HepG2 (cell line): ENCODE measurements at regions not wholly inside any gene's neighbourhood (a gene's known extent, or its start where the extent isn't known, plus 50 kb on each side); places are given as distances from the start of the nearest gene placed in this dataset.

Experiments used
- ATAC-seq: fragments of 200-7000 bp; cut with Tn5 transposase; 3 replicates; pipeline ENCODE4 v1.9.1; 2020; ENCODE audit warnings: mild to moderate bottlenecking, moderate library complexity
- BruUV-seq: library from RNA; stranded (reverse); fragments of 400-500 nt; replicated peaks from 2 replicates; lab custom pipeline; 2021; lab: Mats Ljungman, UMichigan
- CTCF ChIA-PET: fragments of 300-600 bp; formaldehyde crosslinking; extraction: SDS; loops from one replicate; lab custom pipeline; 2021; ENCODE audit warnings: low total read pairs, inconsistent platforms, low intra/inter-chr PET ratio; lab: Yijun Ruan, JAX
- POLR2A ChIA-PET: fragments of 350-600 bp; sonication (Branson Sonifier 250); formaldehyde crosslinking; loops from one replicate; lab custom pipeline; 2020; ENCODE audit warnings: antibody characterized with exemption, inconsistent platforms; lab: Yijun Ruan, JAX
- DNase-seq: peaks from one replicate; pipeline ENCODE4 v3.0.0-alpha.2; 2015; ENCODE audit warnings: low spot score
- FAIRE-seq: peaks from 3 replicates; lab custom pipeline; 2011; peaks lifted over from hg19 to GRCh38; lab: Jason Lieb, UNC
- H2AFZ ChIP-seq: one replicate; pipeline ENCODE4 v1.6.1; 2011; ENCODE audit warnings: low read length, inconsistent platforms
- H3K27ac ChIP-seq: fragments of 300-600 bp; 3 replicates; pipeline ENCODE4 v1.8.0; 2011; ENCODE audit warnings: mixed run types, mild to moderate bottlenecking, mixed read lengths, low read length, inconsistent platforms; ENCODE audit not compliant: insufficient read depth; ENCODE audit errors: extremely low read length
- H3K27me3 ChIP-seq, 2 experiments: fragments of 200-600 bp in 1 of 2; 2 replicates in 1 of 2; 3 replicates in 1 of 2; pipeline versions ENCODE4 v1.6.0 to v1.8.0; 2011; ENCODE audit warnings: low read length in 2 of 2, mild to moderate bottlenecking in 2 of 2, moderate library complexity in 2 of 2, inconsistent platforms in 1 of 2; ENCODE audit not compliant: insufficient read depth in 2 of 2, control insufficient read depth in 1 of 2
- H3K36me3 ChIP-seq, 2 experiments: fragments of 200-600 bp in 1 of 2; replicated peaks in 1 of 2; 2 replicates in 1 of 2; 3 replicates in 1 of 2; pipeline versions ENCODE4 v1.5.1 to v1.8.0; 2011; ENCODE audit warnings: low read length in 2 of 2, inconsistent platforms in 1 of 2; ENCODE audit not compliant: insufficient read depth in 2 of 2, control insufficient read depth in 1 of 2
- H3K4me1 ChIP-seq: 2 replicates; pipeline ENCODE4 v1.5.1; 2012; ENCODE audit warnings: low read length, inconsistent platforms; ENCODE audit not compliant: insufficient read depth
- H3K4me2 ChIP-seq: 2 replicates; pipeline ENCODE4 v1.6.0; 2011; ENCODE audit warnings: low read depth, low read length, inconsistent platforms
- H3K4me3 ChIP-seq, 3 experiments: fragments of 200-600 bp in 1 of 3; sonication (generic), shearing (Covaris generic) in 1 of 3; replicated peaks in 1 of 3; 2 replicates each; pipeline ENCODE4 v1.5.1; 2011 to 2016; ENCODE audit warnings: low read length in 3 of 3, inconsistent platforms in 2 of 3, low read depth in 2 of 3, mild to moderate bottlenecking in 2 of 3, control low read depth in 1 of 3, mixed read lengths in 1 of 3; ENCODE audit not compliant: insufficient read depth in 1 of 3
- H3K79me2 ChIP-seq: one replicate; pipeline ENCODE4 v1.6.1; 2011; ENCODE audit warnings: low read length, inconsistent platforms; ENCODE audit not compliant: insufficient read depth
- H3K9ac ChIP-seq: 2 replicates; pipeline ENCODE4 v1.6.0; 2011; ENCODE audit warnings: mild to moderate bottlenecking, low read depth, low read length, inconsistent platforms; ENCODE audit not compliant: insufficient read depth
- H3K9me3 ChIP-seq: 2 replicates; pipeline ENCODE4 v1.5.1; 2012; ENCODE audit warnings: mild to moderate bottlenecking, low read length
- H4K20me1 ChIP-seq: 2 replicates; pipeline ENCODE4 v1.6.0; 2011; ENCODE audit warnings: inconsistent platforms, mild to moderate bottlenecking, low read length, moderate library complexity; ENCODE audit not compliant: insufficient read depth
- ARID4A ChIP-seq: sonication (generic); formaldehyde crosslinking; IDR thresholded peaks from 2 replicates; pipeline ENCODE4 v1.5.0; 2020; ENCODE audit warnings: mild to moderate bottlenecking, missing genetic modification reagents, borderline replicate concordance
- HNRNPH1 ChIP-seq: fragments of 200-400 bp; formaldehyde crosslinking; optimal IDR thresholded peaks from 2 replicates; pipeline ENCODE3; 2017; ENCODE audit warnings: mild to moderate bottlenecking, low read depth, low read length
- MEF2D ChIP-seq: sonication (generic); formaldehyde crosslinking; IDR thresholded peaks from 2 replicates; pipeline ENCODE4 v1.5.1; 2020; ENCODE audit warnings: mild to moderate bottlenecking, missing genetic modification reagents
- PBX2 ChIP-seq: IDR thresholded peaks from 2 replicates; pipeline ENCODE4 v1.6.1; 2016; ENCODE audit warnings: control low read depth
- RFX5 ChIP-seq: IDR thresholded peaks from 2 replicates; pipeline ENCODE4 v1.6.1; 2011; ENCODE audit warnings: low read depth, low read length, improper control_type of control experiment
- RXRB ChIP-seq: IDR thresholded peaks from 2 replicates; pipeline ENCODE4 v1.6.1; 2016; ENCODE audit warnings: borderline replicate concordance, missing genetic modification reagents, missing compliant biosample characterization
- SALL1 ChIP-seq: sonication (generic); formaldehyde crosslinking; IDR thresholded peaks from 2 replicates; pipeline ENCODE4 v1.8.0; 2022; ENCODE audit warnings: mild to moderate bottlenecking, missing genetic modification reagents
- SIX1 ChIP-seq: sonication (generic); formaldehyde crosslinking; IDR thresholded peaks from 2 replicates; pipeline ENCODE4 v1.4.0; 2020; ENCODE audit warnings: missing genetic modification reagents, borderline replicate concordance
- SOX6 ChIP-seq, 2 experiments: fragments of 450-650 bp in 1 of 2; sonication (generic) in 1 of 2; formaldehyde crosslinking in 1 of 2; IDR thresholded peaks; 2 replicates each; pipeline versions ENCODE4 v1.4.0 to v1.6.1; 2017 to 2020; ENCODE audit warnings: antibody characterized with exemption in 1 of 2, mild to moderate bottlenecking in 1 of 2, missing genetic modification reagents in 1 of 2
- ZNF350 ChIP-seq: sonication (generic); formaldehyde crosslinking; IDR thresholded peaks from 2 replicates; pipeline ENCODE4 v1.4.0; 2020; ENCODE audit warnings: mild to moderate bottlenecking, low read depth, missing genetic modification reagents, borderline replicate concordance
- ZNF597 ChIP-seq: sonication (generic); formaldehyde crosslinking; IDR thresholded peaks from 2 replicates; pipeline ENCODE4 v1.5.0; 2020; ENCODE audit warnings: missing genetic modification reagents
- WGBS: methylation state at CpG from one replicate; pipeline ENCODE4 v1.1.6; 2017; ENCODE audit warnings: low lambda C conversion rate; 5-methylcytosine and 5-hydroxymethylcytosine counted together
- in situ Hi-C: cut with HindIII; loops from 2 replicates; pipeline ENCODE4 v1.10.0; 2017; ENCODE audit warnings: low pct_unique_long_range_greater_than_20kb; ENCODE audit not compliant: extremely low pct_ligation_motif_present
- intact Hi-C: fragments of 100-400 bp; cut with micrococcal nuclease; formaldehyde crosslinking; loops from one replicate; pipeline ENCODE4 v1.10.0; 2022; ENCODE audit not compliant: unreplicated experiment
- TF ChIP-seq, protein P1 (sequence below): sonication (generic); formaldehyde crosslinking; IDR thresholded peaks from 2 replicates; pipeline ENCODE4 v1.4.0; 2020; ENCODE audit warnings: mild to moderate bottlenecking, missing genetic modification reagents

DNA sequence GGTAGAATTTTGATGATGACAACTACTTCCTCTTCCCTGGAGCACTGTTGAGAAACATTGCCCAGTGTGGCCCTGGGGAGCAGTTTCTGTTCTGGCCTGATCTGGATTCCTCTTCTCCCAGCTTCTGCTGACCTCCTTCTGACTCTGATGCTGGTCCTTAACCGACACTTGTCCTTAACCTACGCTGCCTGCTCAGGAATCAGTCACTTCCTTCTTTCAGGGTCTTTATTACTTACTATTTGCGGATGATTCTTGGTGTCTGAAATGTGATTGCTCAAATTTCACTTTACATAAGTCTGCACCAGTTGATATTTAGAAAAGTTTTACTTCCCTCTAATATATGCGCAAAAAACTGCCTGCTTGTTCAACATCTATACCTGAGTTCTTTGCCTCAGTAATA is 164.1 kb downstream of the PTEN start (continued):
- TF ChIP-seq ZNF597 (CRISPR knock-in tag) (no peak), RXRB (CRISPR knock-in tag) (no peak), SIX1 (CRISPR knock-in tag) (no peak)

GRCh38 chr10:88028072-88028471 is 164.6 kb downstream of the PTEN start:
- no peaks in the 10 kb centered on the region for H4K20me1 ChIP-seq
- no peak overlapping the region for H2AFZ ChIP-seq
- no peak overlapping the region for H3K9ac ChIP-seq
- 71% methylated on average over 1 of the region's 1 CpG for WGBS
- BruUV-seq = no TSS peak
- no peak overlapping the region for H3K4me3 ChIP-seq
- H3K36me3 ChIP-seq = no peaks in the 10 kb centered on the region
- in situ Hi-C loops = no loop called here
- ATAC-seq (no peak), DNase-seq (no peak), FAIRE-seq (no peak)
- H3K4me1 ChIP-seq = peaks cover 15% of the 10 kb centered on the region
- no peak overlapping the region for H3K4me2 ChIP-seq
- ChIA-PET CTCF (no interaction called here), POLR2A (no interaction called here)
- no peak overlapping the region for H3K27ac ChIP-seq
- intact Hi-C loops = no loop called here
- H3K79me2 ChIP-seq = no peaks in the 10 kb centered on the region
- no peaks in the 10 kb centered on the region for H3K27me3 ChIP-seq
- H3K9me3 ChIP-seq = no peaks in the 10 kb centered on the region
- TF ChIP-seq MEF2D (CRISPR knock-in tag) = no peak
- no peak for TF ChIP-seq ARID4A (CRISPR knock-in tag)
- TF ChIP-seq RFX5 = no peak
- TF ChIP-seq SALL1 (CRISPR knock-in tag) = no peak
- TF ChIP-seq PBX2 (CRISPR knock-in tag) = no peak
- TF ChIP-seq ZNF350 (CRISPR knock-in tag) = no peak
- TF ChIP-seq HNRNPH1 = no peak
- TF ChIP-seq SOX6 (IDR thresholded peaks at IDR 0.05) = no peak
- TF ChIP-seq SOX6 (CRISPR knock-in tag; IDR thresholded peaks at IDR 0.05) = no peak
- TF ChIP-seq, protein P1, sequence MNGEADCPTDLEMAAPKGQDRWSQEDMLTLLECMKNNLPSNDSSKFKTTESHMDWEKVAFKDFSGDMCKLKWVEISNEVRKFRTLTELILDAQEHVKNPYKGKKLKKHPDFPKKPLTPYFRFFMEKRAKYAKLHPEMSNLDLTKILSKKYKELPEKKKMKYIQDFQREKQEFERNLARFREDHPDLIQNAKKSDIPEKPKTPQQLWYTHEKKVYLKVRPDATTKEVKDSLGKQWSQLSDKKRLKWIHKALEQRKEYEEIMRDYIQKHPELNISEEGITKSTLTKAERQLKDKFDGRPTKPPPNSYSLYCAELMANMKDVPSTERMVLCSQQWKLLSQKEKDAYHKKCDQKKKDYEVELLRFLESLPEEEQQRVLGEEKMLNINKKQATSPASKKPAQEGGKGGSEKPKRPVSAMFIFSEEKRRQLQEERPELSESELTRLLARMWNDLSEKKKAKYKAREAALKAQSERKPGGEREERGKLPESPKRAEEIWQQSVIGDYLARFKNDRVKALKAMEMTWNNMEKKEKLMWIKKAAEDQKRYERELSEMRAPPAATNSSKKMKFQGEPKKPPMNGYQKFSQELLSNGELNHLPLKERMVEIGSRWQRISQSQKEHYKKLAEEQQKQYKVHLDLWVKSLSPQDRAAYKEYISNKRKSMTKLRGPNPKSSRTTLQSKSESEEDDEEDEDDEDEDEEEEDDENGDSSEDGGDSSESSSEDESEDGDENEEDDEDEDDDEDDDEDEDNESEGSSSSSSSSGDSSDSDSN (CRISPR knock-in tag) = no peak
